Upper lobe of left lung (tissue), 6 donors: ENCODE measurements at regions not wholly inside any gene's neighbourhood (a gene's known extent, or its start where the extent isn't known, plus 50 kb on each side); places are given as distances from the start of the nearest gene placed in this dataset.

Experiments
- ATAC-seq, 2 donors: fragments of 200-7000 bp; cut with Tn5 transposase; one replicate each; pipeline ENCODE4 v1.9.1; 2022; ENCODE audit warnings: mild to moderate bottlenecking in 2 of 2, moderate library complexity in 2 of 2; ENCODE audit not compliant: low FRiP score in 2 of 2
- DNase-seq, 2 donors: peaks; one replicate each; pipeline ENCODE4 v3.0.0-alpha.2; 2019 to 2020
- H3K27ac ChIP-seq, 4 donors: fragments of 200-600 bp; sonication (generic); one replicate each; pipeline ENCODE4 v1.5.1; 2016 to 2019
- H3K27me3 ChIP-seq, 4 donors: fragments of 200-600 bp; sonication (generic); one replicate each; pipeline ENCODE4 v1.5.1; 2017 to 2019
- H3K36me3 ChIP-seq, 4 donors: fragments of 200-600 bp; sonication (generic); one replicate each; pipeline ENCODE4 v1.5.1; 2016 to 2019
- H3K4me1 ChIP-seq, 4 donors: fragments of 200-600 bp; sonication (generic); one replicate each; pipeline ENCODE4 v1.5.1; 2018 to 2019
- H3K4me3 ChIP-seq, 4 donors: fragments of 200-600 bp; sonication (generic); one replicate each; pipeline ENCODE4 v1.5.1; 2017 to 2019; ENCODE audit warnings: mild to moderate bottlenecking in 2 of 4, moderate library complexity in 1 of 4
- H3K9me3 ChIP-seq, 4 donors: fragments of 200-600 bp; sonication (generic); one replicate each; pipeline ENCODE4 v1.5.1; 2018 to 2019
- EP300 ChIP-seq, 4 donors: sonication (generic); formaldehyde crosslinking; IDR thresholded peaks; one replicate each; pipeline ENCODE4 v1.5.1; 2017; ENCODE audit warnings: antibody characterized with exemption in 4 of 4, control low read depth in 2 of 4
- POLR2A ChIP-seq, 4 donors: fragments of 450-650 bp; IDR thresholded peaks; one replicate each; pipeline ENCODE4 v1.5.1; 2016 to 2017; ENCODE audit warnings: antibody characterized with exemption in 4 of 4, mild to moderate bottlenecking in 2 of 4
- POLR2AphosphoS5 ChIP-seq, 2 donors: sonication (generic); formaldehyde crosslinking; IDR thresholded peaks; one replicate each; pipeline ENCODE4 v1.5.1; 2017; ENCODE audit warnings: antibody characterized with exemption in 2 of 2
- WGBS, 2 donors: methylation state at CpG; one replicate each; pipeline ENCODE4 v1.1.5; 2017 to 2018; 5-methylcytosine and 5-hydroxymethylcytosine counted together
- TF ChIP-seq, protein P1 (sequence below), 6 experiments: fragments of 450-650 bp in 4 of 6; fragments of 200-600 bp in 2 of 6; sonication (generic) in 2 of 6; IDR thresholded peaks; one replicate each; pipeline ENCODE4 v1.5.1; 2016 to 2019; ENCODE audit warnings: antibody characterized with exemption in 6 of 6
- donor health status: DM: no; HTN: no; CAD: no; lungs with moderate emphysema.
- donor health status: DM: no; HTN: yes; CAD: no; lungs with severe emphysema.

DNA sequence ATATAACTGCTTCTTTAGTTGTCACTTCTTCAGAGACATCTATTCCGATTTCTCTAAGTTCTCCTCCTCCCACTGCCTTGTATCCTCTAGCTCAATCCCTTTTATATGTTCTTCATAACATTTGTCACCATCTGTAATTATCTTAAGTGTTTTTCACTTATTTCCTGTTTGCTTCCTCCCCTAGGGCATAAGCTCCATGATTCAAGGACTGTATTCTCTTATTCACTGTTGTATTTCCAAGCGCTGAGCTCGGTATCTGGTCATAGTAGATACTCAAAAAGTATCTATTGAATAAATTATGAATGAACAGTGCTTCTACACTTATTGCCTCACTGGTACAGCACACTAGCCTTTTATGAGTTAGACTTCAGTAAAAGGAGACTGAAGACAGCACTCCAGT lies 109.0 kb upstream of the TMPO start:
- peaks cover 0 to 3% (median 1%) of the 10 kb centered on the region in 4 donors for H3K4me1 ChIP-seq
- ATAC-seq (no peak), DNase-seq (no peak)
- WGBS, 2 donors: 77 to 82% methylated on average over 3 of the region's 3 CpGs
- no peak for TF ChIP-seq EP300 (IDR thresholded peaks at IDR 0.05)
- TF ChIP-seq, protein P1, sequence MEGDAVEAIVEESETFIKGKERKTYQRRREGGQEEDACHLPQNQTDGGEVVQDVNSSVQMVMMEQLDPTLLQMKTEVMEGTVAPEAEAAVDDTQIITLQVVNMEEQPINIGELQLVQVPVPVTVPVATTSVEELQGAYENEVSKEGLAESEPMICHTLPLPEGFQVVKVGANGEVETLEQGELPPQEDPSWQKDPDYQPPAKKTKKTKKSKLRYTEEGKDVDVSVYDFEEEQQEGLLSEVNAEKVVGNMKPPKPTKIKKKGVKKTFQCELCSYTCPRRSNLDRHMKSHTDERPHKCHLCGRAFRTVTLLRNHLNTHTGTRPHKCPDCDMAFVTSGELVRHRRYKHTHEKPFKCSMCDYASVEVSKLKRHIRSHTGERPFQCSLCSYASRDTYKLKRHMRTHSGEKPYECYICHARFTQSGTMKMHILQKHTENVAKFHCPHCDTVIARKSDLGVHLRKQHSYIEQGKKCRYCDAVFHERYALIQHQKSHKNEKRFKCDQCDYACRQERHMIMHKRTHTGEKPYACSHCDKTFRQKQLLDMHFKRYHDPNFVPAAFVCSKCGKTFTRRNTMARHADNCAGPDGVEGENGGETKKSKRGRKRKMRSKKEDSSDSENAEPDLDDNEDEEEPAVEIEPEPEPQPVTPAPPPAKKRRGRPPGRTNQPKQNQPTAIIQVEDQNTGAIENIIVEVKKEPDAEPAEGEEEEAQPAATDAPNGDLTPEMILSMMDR (IDR thresholded peaks at IDR 0.05): no peak
- no peak for TF ChIP-seq POLR2A (IDR thresholded peaks at IDR 0.05)
- no peak for TF ChIP-seq POLR2AphosphoS5 (IDR thresholded peaks at IDR 0.05)
- no peak overlapping the region for H3K27ac ChIP-seq
- no peaks in the 10 kb centered on the region for H3K9me3 ChIP-seq
- no peak overlapping the region for H3K4me3 ChIP-seq
- H3K27me3 ChIP-seq: no peaks in the 10 kb centered on the region
- no peaks in the 10 kb centered on the region for H3K36me3 ChIP-seq

DNA sequence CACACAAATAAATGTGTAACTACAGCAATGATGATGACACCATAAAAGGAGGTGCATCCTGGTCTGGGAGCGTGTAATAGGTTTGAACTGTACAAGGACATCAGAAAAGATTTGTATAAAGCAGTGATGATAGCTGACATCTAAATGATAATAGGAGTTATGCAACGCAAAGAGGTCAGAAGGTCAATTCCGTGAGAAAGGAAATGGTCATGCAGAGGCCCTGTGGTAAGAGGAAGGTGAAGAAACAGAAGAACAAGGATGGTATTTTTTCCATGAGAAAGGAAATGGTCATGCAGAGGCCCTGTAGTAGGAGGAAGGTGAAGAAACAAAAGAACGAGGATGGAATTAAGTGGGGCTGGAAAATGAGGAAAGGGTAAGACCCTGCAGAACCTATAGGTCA lies 106.7 kb upstream of the TMPO start:
- H3K4me1 ChIP-seq: peaks cover 0 to 3% (median 1%) of the 10 kb centered on the region in 4 donors
- no peaks in the 10 kb centered on the region for H3K27me3 ChIP-seq
- H3K9me3 ChIP-seq: no peaks in the 10 kb centered on the region
- H3K4me3 ChIP-seq: no peak overlapping the region
- ATAC-seq: no peak
- no peak overlapping the region for H3K27ac ChIP-seq
- no peak for DNase-seq
- no peaks in the 10 kb centered on the region for H3K36me3 ChIP-seq
- no peak for TF ChIP-seq POLR2AphosphoS5 (IDR thresholded peaks at IDR 0.05)
- TF ChIP-seq POLR2A (IDR thresholded peaks at IDR 0.05): no peak
- no peak for TF ChIP-seq EP300 (IDR thresholded peaks at IDR 0.05)
- TF ChIP-seq, protein P1 (IDR thresholded peaks at IDR 0.05): no peak
- WGBS, 2 donors: 57 to 61% methylated on average over 4 of the region's 4 CpGs

DNA sequence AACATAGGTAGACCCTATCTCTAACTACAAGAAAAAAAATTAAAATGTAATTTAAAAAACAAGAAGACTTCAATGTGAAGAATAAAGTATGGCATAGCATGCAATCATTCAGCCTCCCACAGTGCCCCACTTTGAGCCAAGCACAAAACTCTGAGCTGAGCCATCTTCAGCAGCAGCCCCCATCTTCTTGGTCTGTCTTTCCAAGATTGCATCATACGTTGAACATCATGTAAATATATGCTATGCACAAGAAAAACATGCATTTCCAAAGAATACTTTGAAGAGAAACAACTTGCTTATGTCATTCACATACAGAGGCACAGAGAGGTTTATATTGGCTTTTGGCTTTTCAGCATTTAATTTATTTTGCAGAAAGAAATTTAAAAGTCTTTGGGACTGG lies 105.8 kb upstream of the TMPO start:
- ATAC-seq (no peak), DNase-seq (no peak)
- Histone ChIP-seq H3K27me3 (no peaks in the 10 kb centered on the region), H3K4me3 (no peak overlapping the region), H3K4me1 (peaks cover 0 to 3% (median 1%) of the 10 kb centered on the region in 4 donors), H3K36me3 (no peaks in the 10 kb centered on the region), H3K27ac (no peak overlapping the region), H3K9me3 (no peaks in the 10 kb centered on the region)
- 73 to 92% methylated on average over 1 of the region's 1 CpG for WGBS, 2 donors
- TF ChIP-seq POLR2A (IDR thresholded peaks at IDR 0.05) (no peak), EP300 (IDR thresholded peaks at IDR 0.05) (no peak)

DNA sequence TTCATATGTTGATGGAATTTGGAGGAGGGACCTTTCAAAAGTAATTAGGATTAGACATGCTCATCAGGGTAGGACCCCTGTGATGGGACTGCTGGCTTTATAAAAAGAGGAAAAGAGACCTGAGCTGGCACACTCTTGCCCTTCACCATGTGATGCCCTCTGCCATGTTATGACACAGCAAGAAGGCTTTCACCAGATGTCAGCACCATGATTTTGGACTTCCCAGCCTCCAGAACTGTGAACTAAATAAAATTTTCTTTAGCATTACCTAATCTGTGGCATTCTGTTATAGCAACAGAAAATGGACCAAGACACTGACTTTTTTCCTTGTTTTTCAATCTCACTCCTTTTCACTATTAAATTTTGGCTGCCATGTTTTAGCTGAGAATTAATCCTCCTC lies 105.0 kb upstream of the TMPO start:
- DNase-seq (no peak), ATAC-seq (no peak)
- Histone ChIP-seq H3K4me1 (peaks cover 0 to 3% (median under 1%) of the 10 kb centered on the region in 4 donors), H3K27ac (no peak overlapping the region), H3K27me3 (no peaks in the 10 kb centered on the region), H3K4me3 (no peak overlapping the region), H3K36me3 (no peaks in the 10 kb centered on the region), H3K9me3 (no peaks in the 10 kb centered on the region)
- TF ChIP-seq, protein P1 (IDR thresholded peaks at IDR 0.05): no peak
- TF ChIP-seq POLR2AphosphoS5 (IDR thresholded peaks at IDR 0.05): no peak
- no peak for TF ChIP-seq EP300 (IDR thresholded peaks at IDR 0.05)
- no peak for TF ChIP-seq POLR2A (IDR thresholded peaks at IDR 0.05)

DNA sequence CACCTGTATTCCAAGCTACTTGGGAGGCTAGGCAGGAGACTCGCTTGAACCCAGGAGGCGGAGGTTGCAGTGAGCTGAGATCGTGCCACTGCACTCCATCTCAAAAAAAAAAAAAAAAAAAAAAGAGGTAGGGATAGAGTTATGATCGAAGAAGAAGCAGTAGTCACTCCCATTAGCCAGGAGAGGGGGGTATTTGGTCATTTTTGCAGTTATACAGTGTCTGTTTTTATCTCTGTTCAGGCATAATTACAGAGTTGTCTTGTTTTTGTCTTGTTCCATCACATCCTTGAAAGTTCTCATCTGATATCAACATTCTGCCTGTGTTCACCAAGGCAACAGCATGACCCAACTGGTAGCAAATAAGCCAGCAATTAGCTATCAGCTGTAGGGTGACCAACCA lies 98.5 kb upstream of the TMPO start:
- ATAC-seq (peak in 1 of 2 donors; percentile 45), DNase-seq (no peak)
- Histone ChIP-seq H3K9me3 (no peaks in the 10 kb centered on the region), H3K36me3 (no peaks in the 10 kb centered on the region), H3K4me3 (no peak overlapping the region), H3K4me1 (peaks cover 17 to 31% (median 22%) of the 10 kb centered on the region in 4 donors), H3K27ac (no peak overlapping the region), H3K27me3 (no peaks in the 10 kb centered on the region)
- 66 to 77% methylated on average over 4 of the region's 4 CpGs for WGBS, 2 donors
- TF ChIP-seq, protein P1 (IDR thresholded peaks at IDR 0.05): no peak
- no peak for TF ChIP-seq POLR2AphosphoS5 (IDR thresholded peaks at IDR 0.05)
- no peak for TF ChIP-seq EP300 (IDR thresholded peaks at IDR 0.05)
- no peak for TF ChIP-seq POLR2A (IDR thresholded peaks at IDR 0.05)
